Panc1 (cell line): ENCODE measurements at regions not wholly inside any gene's neighbourhood (a gene's known extent, or its start where the extent isn't known, plus 50 kb on each side); places are given as distances from the start of the nearest gene placed in this dataset.
A peak's percentile ranks its signal among the peaks of the same experiment; 100 is the strongest.

ENCODE experiments used
- ATAC-seq: fragments of 200-7000 bp; cut with Tn5 transposase; 2 replicates; pipeline ENCODE4 v1.9.1; 2020; ENCODE audit warnings: mild to moderate bottlenecking, moderate library complexity
- BruUV-seq: library from RNA; stranded (reverse); fragments of 400-500 nt; replicated peaks from 2 replicates; lab custom pipeline; 2021; lab: Mats Ljungman, UMichigan
- CTCF ChIA-PET: fragments of 300-600 bp; sonication (Branson Sonifier 250); formaldehyde crosslinking; loops from one replicate; lab custom pipeline; 2022; ENCODE audit warnings: antibody characterized with exemption; lab: Charles Lee
- POLR2A ChIA-PET: fragments of 300-600 bp; sonication (Branson Sonifier 250); formaldehyde crosslinking; loops from one replicate; lab custom pipeline; 2022; ENCODE audit warnings: antibody characterized with exemption; lab: Charles Lee
- DNase-seq: peaks from one replicate; pipeline ENCODE4 v3.0.0-alpha.2; 2010; ENCODE audit warnings: low read depth, low spot score
- H3K27ac ChIP-seq: 2 replicates; pipeline ENCODE4 v1.5.1; 2011; ENCODE audit warnings: mild to moderate bottlenecking, low read length, inconsistent platforms
- H3K27me3 ChIP-seq: fragments of 200-500 bp; sonication (Bioruptor generic); 2 replicates; pipeline ENCODE4 v1.6.0; 2014; ENCODE audit warnings: low read length, inconsistent platforms; ENCODE audit not compliant: control insufficient read depth, insufficient read depth
- H3K36me3 ChIP-seq: fragments of 200-500 bp; sonication (Bioruptor generic); 2 replicates; pipeline ENCODE4 v1.5.1; 2014; ENCODE audit warnings: inconsistent platforms, mild to moderate bottlenecking, low read length, moderate library complexity; ENCODE audit not compliant: control insufficient read depth, insufficient read depth
- H3K4me1 ChIP-seq: 2 replicates; pipeline ENCODE4 v1.5.1; 2011; ENCODE audit warnings: inconsistent platforms, mild to moderate bottlenecking, low read length, moderate library complexity; ENCODE audit not compliant: control insufficient read depth, insufficient read depth
- H3K4me3 ChIP-seq, 2 experiments: 2 replicates each; pipeline ENCODE4 v1.5.1; 2011 to 2012; ENCODE audit warnings: low read depth in 2 of 2, low read length in 2 of 2, mild to moderate bottlenecking in 2 of 2, inconsistent platforms in 1 of 2, moderate library complexity in 1 of 2
- H3K9me3 ChIP-seq: fragments of 200-500 bp; sonication (Bioruptor generic); 2 replicates; pipeline ENCODE4 v1.5.1; 2014; ENCODE audit warnings: low read depth, mild to moderate bottlenecking, inconsistent platforms, low read length, moderate library complexity; ENCODE audit not compliant: control insufficient read depth, insufficient read depth
- CTCF ChIP-seq: fragments of 450-650 bp; IDR thresholded peaks from 2 replicates; pipeline ENCODE4 v1.5.1; 2017; ENCODE audit warnings: mild to moderate bottlenecking
- POLR2AphosphoS5 ChIP-seq: IDR thresholded peaks from 2 replicates; pipeline ENCODE4 v1.6.1; 2012; ENCODE audit warnings: mild to moderate bottlenecking, low read depth, low read length, moderate library complexity
- REST ChIP-seq, 2 experiments: IDR thresholded peaks; 2 replicates each; pipeline ENCODE4 v1.6.1; 2011 to 2012; ENCODE audit warnings: low read depth in 2 of 2, control low read depth in 1 of 2, low read length in 1 of 2, mild to moderate bottlenecking in 1 of 2, moderate library complexity in 1 of 2; ENCODE audit not compliant: insufficient read depth in 1 of 2
- SIN3A ChIP-seq: IDR thresholded peaks from 2 replicates; pipeline ENCODE4 v1.6.1; 2012; ENCODE audit warnings: low read depth, mild to moderate bottlenecking, low read length, moderate library complexity, borderline replicate concordance; ENCODE audit not compliant: insufficient read depth
- TCF7L2 ChIP-seq: IDR thresholded peaks from 2 replicates; pipeline ENCODE4 v1.6.1; 2011; ENCODE audit warnings: mild to moderate bottlenecking, low read depth, low read length, inconsistent platforms
- in situ Hi-C: cut with HindIII; loops from 2 replicates; pipeline ENCODE4 v1.10.0; 2016; ENCODE audit warnings: low sequenced_read_pairs, low pct_unique_long_range_greater_than_20kb
- intact Hi-C: fragments of 100-400 bp; cut with micrococcal nuclease; formaldehyde crosslinking; loops from one replicate; pipeline ENCODE4 v1.10.0; 2022; ENCODE audit not compliant: unreplicated experiment

GRCh38 chr12:98372340-98373024 lies 142.9 kb upstream of the TMPO start:
- in situ Hi-C loops: no loop called here
- Histone ChIP-seq H3K4me1 (no peaks in the 10 kb centered on the region; the same call in 1 of the 2 replicates), H3K36me3 (no peaks in the 10 kb centered on the region), H3K27ac (no peak overlapping the region), H3K4me3 (no peak overlapping the region), H3K9me3 (no peaks in the 10 kb centered on the region), H3K27me3 (peaks cover 7% of the 10 kb centered on the region)
- TF ChIP-seq REST (IDR thresholded peaks at IDR 0.05; ENCODE audit: insufficient read depth in 1 of 2, low read depth in 2 of 2, low read length in 1 of 2): no peak
- CTCF ChIA-PET: no interaction called here
- POLR2A ChIA-PET: no interaction called here
- no peak for DNase-seq
- no peak for ATAC-seq
- no TSS peak for BruUV-seq
- intact Hi-C loops: loop anchor here (5.0 kb wide), 1 partner anchor 1385 kb away; no protein-coding TSS in a partner anchor

- Histone ChIP-seq H3K4me1 (no peaks in the 10 kb centered on the region; the same call in 1 of the 2 replicates), H3K27me3 (peaks cover 7% of the 10 kb centered on the region), H3K36me3 (no peaks in the 10 kb centered on the region), H3K9me3 (no peaks in the 10 kb centered on the region), H3K27ac (no peak overlapping the region), H3K4me3 (no peak overlapping the region)
- ChIA-PET CTCF (no interaction called here), POLR2A (no interaction called here)
- DNase-seq (no peak), ATAC-seq (peak; percentile 72)
- no TSS peak for BruUV-seq
- in situ Hi-C loops: no loop called here
- no peak for TF ChIP-seq SIN3A
- TF ChIP-seq REST (IDR thresholded peaks at IDR 0.05; ENCODE audit: insufficient read depth in 1 of 2, low read depth in 2 of 2, low read length in 1 of 2): no peak
- TF ChIP-seq TCF7L2: no peak
- peak; percentile 76 for TF ChIP-seq CTCF
- no peak for TF ChIP-seq POLR2AphosphoS5
- intact Hi-C loops: loop anchor here (5.0 kb wide), 1 partner anchor 1386 kb away; no protein-coding TSS in a partner anchor
Observed at GRCh38 chr12:98373025-98373554, 142.3 kb upstream of the TMPO start.
